ENCODE measurements at regions not wholly inside any gene's neighbourhood (a gene's known extent, or its start where the extent isn't known, plus 50 kb on each side); places are given as distances from the start of the nearest gene placed in this dataset.
A peak's percentile ranks its signal among the peaks of the same experiment; 100 is the strongest.

GRCh38 chr12:124488520-124488919 is 78.9 kb downstream of the NCOR2 start (continued):
- TF ChIP-seq, protein P1, sequence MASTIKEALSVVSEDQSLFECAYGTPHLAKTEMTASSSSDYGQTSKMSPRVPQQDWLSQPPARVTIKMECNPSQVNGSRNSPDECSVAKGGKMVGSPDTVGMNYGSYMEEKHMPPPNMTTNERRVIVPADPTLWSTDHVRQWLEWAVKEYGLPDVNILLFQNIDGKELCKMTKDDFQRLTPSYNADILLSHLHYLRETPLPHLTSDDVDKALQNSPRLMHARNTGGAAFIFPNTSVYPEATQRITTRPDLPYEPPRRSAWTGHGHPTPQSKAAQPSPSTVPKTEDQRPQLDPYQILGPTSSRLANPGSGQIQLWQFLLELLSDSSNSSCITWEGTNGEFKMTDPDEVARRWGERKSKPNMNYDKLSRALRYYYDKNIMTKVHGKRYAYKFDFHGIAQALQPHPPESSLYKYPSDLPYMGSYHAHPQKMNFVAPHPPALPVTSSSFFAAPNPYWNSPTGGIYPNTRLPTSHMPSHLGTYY (CRISPR knock-in tag; IDR thresholded peaks at IDR 0.05): no peak
- no peak for TF ChIP-seq ELF4 (CRISPR knock-in tag; IDR thresholded peaks at IDR 0.05; ENCODE audit: low read depth)
- TF ChIP-seq GRHL2 (CRISPR knock-in tag; IDR thresholded peaks at IDR 0.05; ENCODE audit: insufficient replicate concordance, severe bottlenecking): no peak
- no peak for TF ChIP-seq ESRRA (CRISPR knock-in tag; IDR thresholded peaks at IDR 0.05; ENCODE audit: borderline replicate concordance)
- no peak for TF ChIP-seq FOXJ3 (CRISPR knock-in tag; IDR thresholded peaks at IDR 0.05; ENCODE audit: borderline replicate concordance)
- TF ChIP-seq SOX15 (CRISPR knock-in tag; IDR thresholded peaks at IDR 0.05): no peak
- TF ChIP-seq ETV6 (CRISPR knock-in tag; IDR thresholded peaks at IDR 0.05): no peak
- TF ChIP-seq STAT6 (CRISPR knock-in tag; conservative IDR thresholded peaks at IDR 0.05; ENCODE audit: low read depth): no peak
- no peak for TF ChIP-seq ZNF232 (CRISPR knock-in tag; IDR thresholded peaks at IDR 0.05)
- no peak for TF ChIP-seq PRRX2 (CRISPR knock-in tag; IDR thresholded peaks at IDR 0.05)
- TF ChIP-seq ATF1 (CRISPR knock-in tag; IDR thresholded peaks at IDR 0.05): no peak

- ChIA-PET POLR2A (no interaction called here), CTCF (interaction anchor here (1.4 kb wide), 1 partner anchor 11 kb away, joined by 3 read pairs; no protein-coding TSS in a partner anchor)
- no peak overlapping the region for H3K4me3 Mint-ChIP-seq
- H3K4me1 Mint-ChIP-seq: peaks cover 12% of the 10 kb centered on the region
- DNase-seq (ENCODE audit: low spot score) (no peak), ATAC-seq (no peak)
- TF ChIP-seq, protein P2, sequence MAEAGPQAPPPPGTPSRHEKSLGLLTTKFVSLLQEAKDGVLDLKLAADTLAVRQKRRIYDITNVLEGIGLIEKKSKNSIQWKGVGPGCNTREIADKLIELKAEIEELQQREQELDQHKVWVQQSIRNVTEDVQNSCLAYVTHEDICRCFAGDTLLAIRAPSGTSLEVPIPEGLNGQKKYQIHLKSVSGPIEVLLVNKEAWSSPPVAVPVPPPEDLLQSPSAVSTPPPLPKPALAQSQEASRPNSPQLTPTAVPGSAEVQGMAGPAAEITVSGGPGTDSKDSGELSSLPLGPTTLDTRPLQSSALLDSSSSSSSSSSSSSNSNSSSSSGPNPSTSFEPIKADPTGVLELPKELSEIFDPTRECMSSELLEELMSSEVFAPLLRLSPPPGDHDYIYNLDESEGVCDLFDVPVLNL (CRISPR knock-in tag; IDR thresholded peaks at IDR 0.05; ENCODE audit: borderline replicate concordance, low read depth): no peak
- TF ChIP-seq FOXP1 (CRISPR knock-in tag; IDR thresholded peaks at IDR 0.05; ENCODE audit: borderline replicate concordance) (no peak), HMGA2 (CRISPR knock-in tag; IDR thresholded peaks at IDR 0.05) (no peak)
- no peaks in the 10 kb centered on the region for H3K27me3 Mint-ChIP-seq (ENCODE audit: low read depth)
- peak overlapping the region; percentile 60 for H3K27ac Mint-ChIP-seq
- peaks cover 7% of the 10 kb centered on the region; the same call in 1 of the 2 replicates for H3K36me3 Mint-ChIP-seq
- H3K9me3 Mint-ChIP-seq: no peaks in the 10 kb centered on the region
These were observed 79.6 kb downstream of the NCOR2 start for GRCh38 chr12:124487834-124488165.

- Mint-ChIP-seq H3K4me3 (no peak overlapping the region), H3K27ac (peak overlapping the region; percentile 67; the same call in 1 of the 2 replicates), H3K27me3 (ENCODE audit: low read depth) (no peaks in the 10 kb centered on the region), H3K36me3 (peaks cover 7% of the 10 kb centered on the region; the same call in 1 of the 2 replicates), H3K9me3 (no peaks in the 10 kb centered on the region), H3K4me1 (peaks cover 12% of the 10 kb centered on the region)
- ATAC-seq (no peak; the same call in 1 of the 2 replicates), DNase-seq (ENCODE audit: low spot score) (no peak)
- POLR2A ChIA-PET: no interaction called here
- CTCF ChIA-PET: interaction anchor here (1.4 kb wide), 1 partner anchor 12 kb away, joined by 3 read pairs; no protein-coding TSS in a partner anchor
- TF ChIP-seq RORB (CRISPR knock-in tag; IDR thresholded peaks at IDR 0.05): no peak
- TF ChIP-seq GRHL2 (CRISPR knock-in tag; IDR thresholded peaks at IDR 0.05; ENCODE audit: insufficient replicate concordance, severe bottlenecking): no peak
- no peak for TF ChIP-seq PRDM15 (CRISPR knock-in tag; IDR thresholded peaks at IDR 0.05)
- TF ChIP-seq TCF7 (CRISPR knock-in tag; IDR thresholded peaks at IDR 0.05; ENCODE audit: low read depth): no peak
- no peak for TF ChIP-seq TEAD1 (CRISPR knock-in tag; IDR thresholded peaks at IDR 0.05)
- no peak for TF ChIP-seq CDX4 (CRISPR knock-in tag; IDR thresholded peaks at IDR 0.05; ENCODE audit: borderline replicate concordance)
- TF ChIP-seq GABPB1 (CRISPR knock-in tag; IDR thresholded peaks at IDR 0.05): no peak
- no peak for TF ChIP-seq IRF1 (CRISPR knock-in tag; IDR thresholded peaks at IDR 0.05)
- TF ChIP-seq ATF1 (CRISPR knock-in tag; IDR thresholded peaks at IDR 0.05): no peak
These were observed 80.2 kb downstream of the NCOR2 start for GRCh38 chr12:124487066-124487833.

Measured in WTC11 (cell line).